Fibroblast of lung (primary cell): ENCODE measurements at regions not wholly inside any gene's neighbourhood (a gene's known extent, or its start where the extent isn't known, plus 50 kb on each side); places are given as distances from the start of the nearest gene placed in this dataset.
A peak's percentile ranks its signal among the peaks of the same experiment; 100 is the strongest.

Experiments used
- EZH2 ChIP-seq: IDR thresholded peaks from 2 replicates; pipeline ENCODE4 v1.5.1; 2012; ENCODE audit warnings: low read length, control low read depth, mild to moderate bottlenecking; ENCODE audit errors: missing control alignments
- TF ChIP-seq, protein P1 (sequence below), 2 donors: IDR thresholded peaks in 1 of 2; conservative IDR thresholded peaks in 1 of 2; 1 replicate in 1 of 2; 2 replicates in 1 of 2; pipeline ENCODE4 v1.5.1; 2011 to 2012; ENCODE audit warnings: low read length in 2 of 2, control low read depth in 1 of 2, inconsistent platforms in 1 of 2, low read depth in 1 of 2, mild to moderate bottlenecking in 1 of 2

DNA sequence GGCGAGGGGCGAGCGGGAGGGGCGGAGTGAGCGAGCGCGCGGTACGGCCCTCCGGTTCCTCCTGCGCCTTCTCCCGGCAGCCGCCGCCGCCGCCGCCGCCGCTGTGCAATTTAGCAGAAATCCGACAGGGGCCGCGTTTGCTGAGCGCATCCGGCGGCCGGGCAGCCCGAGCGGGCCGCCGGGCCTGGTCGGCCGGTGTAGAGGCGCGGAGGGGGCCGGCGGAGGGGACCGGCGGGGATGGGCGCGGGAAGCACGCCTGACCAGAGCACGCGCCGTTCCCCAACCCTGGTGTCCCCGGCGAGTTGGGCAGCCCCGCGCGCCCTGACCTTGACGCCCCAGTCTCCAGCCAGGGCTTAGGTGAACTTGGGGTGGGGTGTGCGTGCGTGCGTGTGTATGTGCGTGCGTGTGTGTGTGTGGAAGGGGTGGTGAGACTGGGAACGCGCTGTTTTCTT lies 144.5 kb upstream of the ZNF536 start:
- TF ChIP-seq, protein P1, sequence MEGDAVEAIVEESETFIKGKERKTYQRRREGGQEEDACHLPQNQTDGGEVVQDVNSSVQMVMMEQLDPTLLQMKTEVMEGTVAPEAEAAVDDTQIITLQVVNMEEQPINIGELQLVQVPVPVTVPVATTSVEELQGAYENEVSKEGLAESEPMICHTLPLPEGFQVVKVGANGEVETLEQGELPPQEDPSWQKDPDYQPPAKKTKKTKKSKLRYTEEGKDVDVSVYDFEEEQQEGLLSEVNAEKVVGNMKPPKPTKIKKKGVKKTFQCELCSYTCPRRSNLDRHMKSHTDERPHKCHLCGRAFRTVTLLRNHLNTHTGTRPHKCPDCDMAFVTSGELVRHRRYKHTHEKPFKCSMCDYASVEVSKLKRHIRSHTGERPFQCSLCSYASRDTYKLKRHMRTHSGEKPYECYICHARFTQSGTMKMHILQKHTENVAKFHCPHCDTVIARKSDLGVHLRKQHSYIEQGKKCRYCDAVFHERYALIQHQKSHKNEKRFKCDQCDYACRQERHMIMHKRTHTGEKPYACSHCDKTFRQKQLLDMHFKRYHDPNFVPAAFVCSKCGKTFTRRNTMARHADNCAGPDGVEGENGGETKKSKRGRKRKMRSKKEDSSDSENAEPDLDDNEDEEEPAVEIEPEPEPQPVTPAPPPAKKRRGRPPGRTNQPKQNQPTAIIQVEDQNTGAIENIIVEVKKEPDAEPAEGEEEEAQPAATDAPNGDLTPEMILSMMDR (conservative IDR thresholded peaks at IDR 0.05 in 1 of 2, IDR thresholded peaks at IDR 0.05 in 1 of 2; ENCODE audit: low read depth in 1 of 2, low read length in 2 of 2) = peak; percentile 15 to 30
- TF ChIP-seq EZH2 = no peak
